Adrenal gland (tissue), 9 donors: ENCODE measurements at regions not wholly inside any gene's neighbourhood (a gene's known extent, or its start where the extent isn't known, plus 50 kb on each side); places are given as distances from the start of the nearest gene placed in this dataset.

ENCODE experiments used
- DNase-seq, 7 donors: peaks; one replicate each; pipeline ENCODE4 v3.0.0-alpha.2; 2019 to 2020
- H3K27ac ChIP-seq, 5 donors: fragments of 200-600 bp; sonication (generic) in 4 of 5; 1 replicate in 3 of 5; 2 replicates in 2 of 5; pipeline versions ENCODE4 v1.5.1 to v1.8.0; 2016 to 2020; ENCODE audit warnings: mild to moderate bottlenecking in 1 of 5
- H3K27me3 ChIP-seq: fragments of 200-600 bp; 2 replicates; pipeline ENCODE4 v1.8.0; 2021
- H3K36me3 ChIP-seq, 2 donors: fragments of 200-600 bp; replicated peaks in 1 of 2; 1 replicate in 1 of 2; 2 replicates in 1 of 2; pipeline versions ENCODE4 v1.5.1 to v1.8.0; 2018 to 2022
- H3K4me1 ChIP-seq, 2 donors: fragments of 200-600 bp; replicated peaks in 1 of 2; 1 replicate in 1 of 2; 2 replicates in 1 of 2; pipeline versions ENCODE4 v1.5.1 to v1.8.0; 2018 to 2021
- H3K4me3 ChIP-seq, 4 donors: fragments of 200-600 bp; sonication (generic) in 3 of 4; one replicate each; pipeline ENCODE4 v1.5.1; 2016 to 2018
- H3K9me3 ChIP-seq, 3 donors: fragments of 200-600 bp; sonication (generic) in 1 of 3; replicated peaks in 1 of 3; 1 replicate in 2 of 3; 2 replicates in 1 of 3; pipeline versions ENCODE4 v1.5.1 to v1.8.0; 2016 to 2021
- POLR2A ChIP-seq, 2 donors: fragments of 450-650 bp; IDR thresholded peaks; one replicate each; pipeline ENCODE4 v1.6.1; 2017; ENCODE audit warnings: antibody characterized with exemption in 2 of 2, mild to moderate bottlenecking in 2 of 2, moderate library complexity in 1 of 2
- WGBS, 4 donors: extraction: QIAGEN DNeasy Blood & Tissue Kit in 2 of 4; methylation state at CpG; one replicate each; pipeline versions ENCODE4 v1.1.5 to v1.1.7; 2013 to 2017; 5-methylcytosine and 5-hydroxymethylcytosine counted together
- intact Hi-C, 2 donors: fragments of 100-400 bp; cut with DNase I; formaldehyde crosslinking; loops; one replicate each; pipeline versions ENCODE4 v1.14.1 to v1.15.0; 2022 to 2023
- TF ChIP-seq, protein P1 (sequence below), 6 experiments: fragments of 450-650 bp in 4 of 6; fragments of 200-600 bp in 2 of 6; sonication (generic) in 1 of 6; IDR thresholded peaks; 1 replicate in 5 of 6; 2 replicates in 1 of 6; pipeline versions ENCODE4 v1.5.1 to v1.8.0; 2016 to 2021; ENCODE audit warnings: antibody characterized with exemption in 6 of 6, mild to moderate bottlenecking in 2 of 6, moderate library complexity in 1 of 6
- donor health status: healthy with polysubstance abuse.
- donor health status: Bipolar disorder and iron deficiency.
- donor health status: DM: yes; HTN: yes; CAD: no.
- donor health status: DM: no; HTN: no; CAD: no.
- donor health status: DM: no; HTN: no; CAD: no.

DNA sequence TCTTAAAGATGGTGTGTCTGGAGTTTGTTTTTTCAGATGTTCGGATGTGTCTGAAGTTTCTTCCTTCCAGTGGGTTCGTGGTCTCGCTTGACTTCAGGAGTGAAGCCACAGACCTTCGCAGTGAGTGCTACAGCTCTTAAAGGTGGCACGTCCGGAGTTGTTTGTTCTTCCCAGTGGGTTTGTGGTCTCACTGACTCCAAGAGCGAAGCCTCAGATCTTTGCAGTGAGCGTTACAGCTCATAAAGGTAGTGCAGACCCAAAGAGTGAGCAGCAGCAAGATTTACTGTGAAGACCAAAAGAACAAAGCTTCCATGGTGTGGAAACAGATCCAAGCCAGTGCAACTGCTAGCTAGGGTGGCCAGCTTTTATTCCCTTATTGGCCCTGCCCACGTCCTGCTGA, 1430.4 kb upstream of the B3GALT2 start:
- no peak for TF ChIP-seq POLR2A (IDR thresholded peaks at IDR 0.05)
- TF ChIP-seq, protein P1, sequence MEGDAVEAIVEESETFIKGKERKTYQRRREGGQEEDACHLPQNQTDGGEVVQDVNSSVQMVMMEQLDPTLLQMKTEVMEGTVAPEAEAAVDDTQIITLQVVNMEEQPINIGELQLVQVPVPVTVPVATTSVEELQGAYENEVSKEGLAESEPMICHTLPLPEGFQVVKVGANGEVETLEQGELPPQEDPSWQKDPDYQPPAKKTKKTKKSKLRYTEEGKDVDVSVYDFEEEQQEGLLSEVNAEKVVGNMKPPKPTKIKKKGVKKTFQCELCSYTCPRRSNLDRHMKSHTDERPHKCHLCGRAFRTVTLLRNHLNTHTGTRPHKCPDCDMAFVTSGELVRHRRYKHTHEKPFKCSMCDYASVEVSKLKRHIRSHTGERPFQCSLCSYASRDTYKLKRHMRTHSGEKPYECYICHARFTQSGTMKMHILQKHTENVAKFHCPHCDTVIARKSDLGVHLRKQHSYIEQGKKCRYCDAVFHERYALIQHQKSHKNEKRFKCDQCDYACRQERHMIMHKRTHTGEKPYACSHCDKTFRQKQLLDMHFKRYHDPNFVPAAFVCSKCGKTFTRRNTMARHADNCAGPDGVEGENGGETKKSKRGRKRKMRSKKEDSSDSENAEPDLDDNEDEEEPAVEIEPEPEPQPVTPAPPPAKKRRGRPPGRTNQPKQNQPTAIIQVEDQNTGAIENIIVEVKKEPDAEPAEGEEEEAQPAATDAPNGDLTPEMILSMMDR (IDR thresholded peaks at IDR 0.05), result no peak
- no peak overlapping the region for H3K4me3 ChIP-seq
- DNase-seq, result no peak
- WGBS, 4 donors, result 83 to 89% (median 86%) methylated on average over 7 to 9 of the region's 9 CpGs
- H3K9me3 ChIP-seq, result no peaks in the 10 kb centered on the region
- H3K4me1 ChIP-seq, result no peaks in the 10 kb centered on the region
- no peak overlapping the region for H3K27ac ChIP-seq
- intact Hi-C loops, result no loop called here
- H3K36me3 ChIP-seq, result no peaks in the 10 kb centered on the region
- H3K27me3 ChIP-seq, result no peaks in the 10 kb centered on the region

DNA sequence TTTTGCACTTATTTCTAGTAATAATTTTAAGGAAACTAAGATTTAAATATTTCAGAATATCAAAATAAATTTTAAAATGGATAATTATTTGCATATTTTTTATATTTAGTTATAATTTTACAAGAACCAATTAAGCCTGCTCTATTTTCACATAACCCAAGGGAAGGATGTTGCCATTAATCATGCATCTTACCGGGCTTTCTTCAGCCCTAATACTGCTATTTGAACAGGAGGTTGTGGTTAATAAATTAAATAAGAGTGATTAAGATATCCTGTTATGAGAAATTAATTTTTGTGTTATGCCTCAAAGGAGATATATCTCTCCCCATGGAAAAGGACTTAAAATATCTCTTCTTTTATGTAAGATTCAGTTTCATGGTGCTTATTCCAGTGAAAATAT, 1415.8 kb upstream of the B3GALT2 start:
- intact Hi-C loops, result no loop called here
- H3K27me3 ChIP-seq, result no peaks in the 10 kb centered on the region
- DNase-seq, result no peak
- no peaks in the 10 kb centered on the region for H3K36me3 ChIP-seq
- H3K4me3 ChIP-seq, result no peak overlapping the region
- TF ChIP-seq, protein P1 (IDR thresholded peaks at IDR 0.05), result no peak
- no peak for TF ChIP-seq POLR2A (IDR thresholded peaks at IDR 0.05)
- H3K27ac ChIP-seq, result no peak overlapping the region
- H3K4me1 ChIP-seq, result no peaks in the 10 kb centered on the region
- no peaks in the 10 kb centered on the region for H3K9me3 ChIP-seq
- WGBS, 4 donors, result 47 to 64% (median 56%) methylated on average over 1 of the region's 1 CpG

DNA sequence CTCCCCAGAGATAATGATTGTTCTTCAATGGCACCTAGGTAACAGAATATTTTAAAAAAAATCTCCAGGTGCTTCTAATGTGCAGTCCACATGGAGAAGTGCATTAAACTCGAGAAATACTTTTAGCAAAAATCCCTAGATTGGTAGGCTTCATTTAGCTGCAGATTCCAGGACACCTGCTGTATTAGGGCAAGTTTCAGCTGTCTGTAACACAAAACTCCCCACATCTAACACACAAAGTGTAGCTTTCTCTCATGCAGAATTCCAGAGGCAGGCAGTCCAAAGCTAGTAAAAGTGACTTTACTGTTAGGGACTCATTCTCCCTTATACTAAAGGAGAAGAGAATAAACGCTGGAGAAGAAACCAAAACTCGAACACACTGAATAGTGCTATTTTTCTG, 1414.3 kb upstream of the B3GALT2 start:
- 61 to 80% (median 70%) methylated on average over 3 of the region's 3 CpGs for WGBS, 4 donors
- Histone ChIP-seq H3K4me1 (no peaks in the 10 kb centered on the region), H3K27ac (no peak overlapping the region), H3K4me3 (no peak overlapping the region), H3K9me3 (no peaks in the 10 kb centered on the region), H3K27me3 (no peaks in the 10 kb centered on the region), H3K36me3 (no peaks in the 10 kb centered on the region)
- intact Hi-C loops, result no loop called here
- DNase-seq, result no peak
- no peak for TF ChIP-seq POLR2A (IDR thresholded peaks at IDR 0.05)
- TF ChIP-seq, protein P1 (IDR thresholded peaks at IDR 0.05), result no peak

DNA sequence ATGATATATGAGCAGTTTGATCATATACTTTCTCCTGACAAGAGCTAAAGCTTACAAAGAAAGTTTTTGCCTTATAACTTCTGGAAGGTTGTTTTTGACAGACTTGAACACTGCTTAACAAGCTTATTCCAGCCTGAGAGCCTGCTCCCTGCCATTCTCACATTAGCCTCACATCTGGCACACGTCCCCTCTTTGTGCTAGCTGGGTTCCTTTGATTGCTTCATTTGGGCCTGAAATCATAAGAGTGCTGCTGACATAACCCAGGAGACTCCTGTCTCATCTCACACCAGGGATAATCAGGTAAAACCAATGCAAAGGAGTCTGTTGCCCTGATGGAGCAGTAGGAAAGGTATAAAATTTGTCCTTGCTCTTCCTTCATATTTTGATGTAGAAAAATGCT, 1411.7 kb upstream of the B3GALT2 start:
- no peak for DNase-seq
- Histone ChIP-seq H3K4me1 (no peaks in the 10 kb centered on the region), H3K27ac (no peak overlapping the region), H3K36me3 (no peaks in the 10 kb centered on the region), H3K4me3 (no peak overlapping the region), H3K9me3 (no peaks in the 10 kb centered on the region), H3K27me3 (no peaks in the 10 kb centered on the region)
- TF ChIP-seq, protein P1 (IDR thresholded peaks at IDR 0.05), result no peak
- TF ChIP-seq POLR2A (IDR thresholded peaks at IDR 0.05), result no peak
- intact Hi-C loops, result no loop called here
- WGBS, 4 donors, result 46 to 67% (median 60%) methylated on average over 1 of the region's 1 CpG
